GM23248 (cell line): ENCODE measurements at regions not wholly inside any gene's neighbourhood (a gene's known extent, or its start where the extent isn't known, plus 50 kb on each side); places are given as distances from the start of the nearest gene placed in this dataset.

Experiments
- EZH2 ChIP-seq: fragments of 200-600 bp; sonication (generic); IDR thresholded peaks from 2 replicates; pipeline ENCODE4 v1.6.1; 2018; ENCODE audit warnings: antibody characterized with exemption, mild to moderate bottlenecking; ENCODE audit not compliant: insufficient read depth, poor library complexity, severe bottlenecking
- EZH2phosphoT487 ChIP-seq: fragments of 200-600 bp; sonication (generic); IDR thresholded peaks from 2 replicates; pipeline ENCODE4 v1.6.1; 2018; ENCODE audit warnings: antibody characterized with exemption, moderate library complexity, mild to moderate bottlenecking, low read depth; ENCODE audit not compliant: insufficient read depth

GRCh38 chr12:69046363-69046762 is 113.4 kb upstream of the CPM start:
- TF ChIP-seq EZH2, result no peak
- TF ChIP-seq EZH2phosphoT487, result no peak
